ENCODE measurements at regions not wholly inside any gene's neighbourhood (a gene's known extent, or its start where the extent isn't known, plus 50 kb on each side); places are given as distances from the start of the nearest gene placed in this dataset.
A peak's percentile ranks its signal among the peaks of the same experiment; 100 is the strongest.
"Not testable (repeated sequence)": the region's sequence is repeated elsewhere in the genome, so short reads cannot be mapped to it uniquely, and the experiment has no call there.

- DNase-seq (ENCODE audit: low read depth, low spot score), result not testable (repeated sequence)
These were observed 51.6 kb upstream of the MAP4K4 start for GRCh38 chr2:101645886-101646285.

- DNase-seq (ENCODE audit: low read depth, low spot score), result no peak
These were observed 52.6 kb upstream of the MAP4K4 start for GRCh38 chr2:101644842-101645383.

DNA sequence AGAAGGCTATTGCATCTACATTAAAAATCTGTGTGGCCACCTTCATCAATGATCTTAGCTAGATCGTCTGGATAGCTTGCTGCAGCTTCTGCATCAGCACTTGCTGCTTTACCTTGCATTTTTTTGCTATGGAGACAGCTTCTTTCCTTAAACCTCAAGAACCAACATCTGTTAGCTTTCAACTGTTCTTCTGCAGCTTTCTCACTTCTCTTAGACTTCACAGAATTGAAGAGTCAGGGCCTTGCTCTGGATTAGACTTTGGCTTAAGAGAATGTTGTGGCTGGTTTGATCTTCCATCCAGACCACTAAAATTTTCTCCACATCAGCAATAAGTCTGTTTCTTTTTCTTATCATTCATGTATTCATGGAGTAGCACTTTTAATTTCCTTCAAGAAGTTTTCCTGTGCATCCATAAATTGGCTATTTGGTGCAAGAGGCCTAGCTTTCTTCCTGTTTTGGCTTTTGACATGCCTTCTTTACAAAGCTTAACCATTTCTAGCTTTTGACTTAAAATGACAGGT lies 54.4 kb upstream of the MAP4K4 start:
- DNase-seq (ENCODE audit: low read depth, low spot score), result no peak

DNA sequence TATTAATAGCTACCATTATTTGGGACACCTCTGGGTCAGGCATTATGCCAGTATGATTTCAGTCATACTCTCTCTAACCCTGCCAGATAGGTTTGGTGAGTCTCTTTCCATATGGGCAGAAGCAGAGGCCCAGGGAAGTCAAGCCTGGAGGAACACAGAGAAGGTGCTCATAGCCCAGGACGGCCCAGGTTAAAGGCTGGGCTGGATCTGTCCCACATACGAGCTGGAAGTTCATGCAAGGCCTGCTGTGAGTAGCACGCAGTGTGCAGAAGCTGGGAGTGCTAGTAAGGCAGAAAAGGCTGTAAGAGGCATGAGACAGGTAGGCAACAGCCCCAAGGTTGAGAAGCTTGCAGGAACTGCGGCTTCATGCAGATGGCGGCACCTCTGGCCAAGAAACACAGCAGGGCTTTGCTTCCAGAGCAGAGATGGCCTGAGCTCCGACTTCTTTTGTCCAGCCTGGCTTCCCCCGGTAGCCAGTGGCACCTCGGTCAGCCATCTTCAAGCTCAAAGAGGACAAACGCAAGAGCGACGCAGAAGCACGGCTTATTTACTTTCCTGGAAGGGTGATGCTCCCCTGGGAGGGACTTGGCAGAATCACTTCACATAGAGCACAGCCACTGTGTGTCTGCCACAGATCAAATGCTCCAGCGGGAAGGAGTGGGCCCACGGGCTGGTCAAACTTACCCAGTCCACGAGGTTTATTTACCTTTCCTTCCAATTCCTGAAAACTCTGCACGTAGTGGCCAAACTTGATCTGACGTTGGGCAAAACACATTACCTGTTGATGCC lies 58.5 kb upstream of the MAP4K4 start:
- DNase-seq (ENCODE audit: low read depth, low spot score), result no peak

- no peak for DNase-seq (ENCODE audit: low read depth, low spot score)
These were observed 59.3 kb upstream of the MAP4K4 start for GRCh38 chr2:101638181-101638711.

DNA sequence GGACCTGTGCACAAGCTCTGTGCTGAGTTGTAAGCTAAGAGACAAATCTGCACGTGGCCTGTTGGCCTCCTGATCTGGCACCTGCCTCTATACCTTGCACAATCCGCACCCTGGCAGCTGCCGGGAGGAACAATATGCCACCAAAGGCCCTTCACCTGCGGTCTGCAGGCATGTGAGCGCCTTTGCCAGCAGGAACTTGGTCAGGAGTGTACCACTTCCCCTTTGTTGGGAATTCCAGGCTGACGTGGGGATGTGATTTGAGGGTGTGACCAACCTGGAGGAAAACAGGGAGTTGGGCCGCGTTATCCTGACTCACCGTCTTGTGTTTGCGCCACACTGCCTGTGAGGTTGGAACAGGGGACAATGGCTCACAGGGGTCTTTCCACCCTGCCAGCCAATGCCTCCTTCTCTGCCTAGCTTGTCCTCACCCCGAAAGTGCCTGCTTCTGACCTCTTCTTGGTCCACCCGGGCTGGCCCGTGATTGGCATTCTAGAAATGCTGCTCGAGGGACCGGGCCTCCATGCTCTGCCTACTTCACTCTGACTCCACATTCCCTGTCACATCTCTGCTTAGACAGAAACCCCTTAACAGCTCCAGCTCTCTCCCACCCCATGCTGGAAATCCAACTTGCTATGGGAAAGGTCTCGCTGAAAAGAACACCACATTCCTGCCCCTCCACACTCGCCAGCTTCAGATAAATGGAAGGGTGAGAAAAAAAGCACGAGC lies 67.1 kb upstream of the MAP4K4 start:
- no peak for DNase-seq (ENCODE audit: low read depth, low spot score)

DNA sequence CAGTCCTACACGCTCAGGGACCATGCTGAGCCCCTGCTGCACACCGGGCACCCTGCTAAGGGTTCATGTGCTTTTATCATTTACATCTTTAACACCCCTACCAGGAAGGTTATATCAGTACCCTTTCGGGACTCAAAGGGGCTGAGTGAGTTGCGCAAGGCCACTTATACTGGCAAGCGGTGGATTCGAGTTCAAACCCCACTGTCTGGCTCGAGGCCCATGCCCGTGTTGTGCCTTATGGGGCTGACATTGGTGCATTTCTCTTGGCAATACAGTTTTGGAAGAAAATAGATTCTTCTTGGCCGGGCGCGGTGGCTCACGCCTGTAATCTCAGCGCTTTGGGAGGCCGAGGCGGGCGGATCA lies 69.5 kb upstream of the MAP4K4 start:
- no peak for DNase-seq (ENCODE audit: low read depth, low spot score)

DNA sequence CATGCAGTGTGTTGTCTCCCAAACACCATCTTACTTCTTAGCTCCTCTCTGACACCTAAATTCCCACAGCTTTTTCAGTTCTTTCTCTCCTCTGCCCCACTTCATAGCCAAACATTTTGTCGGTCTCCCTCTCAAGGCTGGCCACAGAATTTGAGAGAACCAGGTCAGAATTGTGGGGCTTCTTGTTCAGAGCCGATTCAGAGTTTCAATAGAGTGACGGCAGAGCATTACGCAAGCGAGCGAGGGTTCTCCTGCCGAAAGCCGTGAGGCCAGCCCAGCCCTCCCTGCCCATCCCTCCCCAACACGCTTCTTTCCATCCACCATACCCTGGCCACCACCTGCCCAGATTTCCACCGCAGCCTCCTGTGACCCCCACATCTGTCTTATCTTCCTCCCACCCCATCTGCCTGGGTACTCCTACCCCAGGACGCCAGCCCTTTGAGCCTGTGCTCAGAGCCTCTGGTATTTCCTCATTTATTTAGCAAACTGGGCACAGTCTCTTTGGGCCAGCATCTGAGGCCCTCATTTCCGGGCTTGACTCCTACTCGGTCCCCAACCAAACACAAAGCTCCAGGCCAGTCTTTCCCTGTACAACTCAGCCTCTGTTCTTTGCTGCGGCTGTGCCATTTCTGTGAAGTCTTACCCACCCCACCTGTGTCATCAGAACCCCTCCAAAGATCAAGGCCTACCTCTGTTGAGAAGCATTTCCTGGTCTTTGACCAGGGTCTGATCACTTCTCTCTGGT lies 70.0 kb upstream of the MAP4K4 start:
- no peak for DNase-seq (ENCODE audit: low read depth, low spot score)

- DNase-seq (ENCODE audit: low read depth, low spot score), result not testable (repeated sequence)
These were observed 71.7 kb upstream of the MAP4K4 start for GRCh38 chr2:101625814-101626213.

GRCh38 chr2:101625387-101625786 lies 72.1 kb upstream of the MAP4K4 start:
- DNase-seq (ENCODE audit: low read depth, low spot score), result no peak

GRCh38 chr2:101624706-101625332 lies 72.7 kb upstream of the MAP4K4 start:
- DNase-seq (ENCODE audit: low read depth, low spot score), result no peak

DNA sequence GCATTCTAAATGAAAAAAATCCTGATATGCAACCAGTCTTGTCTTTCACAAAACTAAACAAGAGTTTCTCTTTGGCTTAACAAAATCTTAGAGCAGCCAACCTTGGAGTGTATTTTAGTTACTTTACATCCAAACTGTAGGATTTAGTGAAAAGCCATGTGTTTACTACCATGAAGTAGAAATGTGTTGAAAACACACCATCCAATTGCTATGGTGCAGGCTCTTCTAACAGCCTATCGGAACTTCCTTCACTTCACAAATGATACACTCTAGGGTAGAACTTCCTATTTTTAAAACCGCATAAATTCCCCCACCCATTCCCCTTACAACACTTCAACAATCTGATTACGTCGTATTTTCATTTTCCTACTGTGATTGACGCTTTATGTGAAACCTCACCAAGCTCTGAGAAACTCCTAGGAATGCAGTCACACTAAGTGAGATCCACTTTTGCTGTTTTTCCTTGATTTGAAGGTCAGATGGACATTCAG lies 74.4 kb upstream of the MAP4K4 start:
- DNase-seq (ENCODE audit: low read depth, low spot score), result no peak

DNA sequence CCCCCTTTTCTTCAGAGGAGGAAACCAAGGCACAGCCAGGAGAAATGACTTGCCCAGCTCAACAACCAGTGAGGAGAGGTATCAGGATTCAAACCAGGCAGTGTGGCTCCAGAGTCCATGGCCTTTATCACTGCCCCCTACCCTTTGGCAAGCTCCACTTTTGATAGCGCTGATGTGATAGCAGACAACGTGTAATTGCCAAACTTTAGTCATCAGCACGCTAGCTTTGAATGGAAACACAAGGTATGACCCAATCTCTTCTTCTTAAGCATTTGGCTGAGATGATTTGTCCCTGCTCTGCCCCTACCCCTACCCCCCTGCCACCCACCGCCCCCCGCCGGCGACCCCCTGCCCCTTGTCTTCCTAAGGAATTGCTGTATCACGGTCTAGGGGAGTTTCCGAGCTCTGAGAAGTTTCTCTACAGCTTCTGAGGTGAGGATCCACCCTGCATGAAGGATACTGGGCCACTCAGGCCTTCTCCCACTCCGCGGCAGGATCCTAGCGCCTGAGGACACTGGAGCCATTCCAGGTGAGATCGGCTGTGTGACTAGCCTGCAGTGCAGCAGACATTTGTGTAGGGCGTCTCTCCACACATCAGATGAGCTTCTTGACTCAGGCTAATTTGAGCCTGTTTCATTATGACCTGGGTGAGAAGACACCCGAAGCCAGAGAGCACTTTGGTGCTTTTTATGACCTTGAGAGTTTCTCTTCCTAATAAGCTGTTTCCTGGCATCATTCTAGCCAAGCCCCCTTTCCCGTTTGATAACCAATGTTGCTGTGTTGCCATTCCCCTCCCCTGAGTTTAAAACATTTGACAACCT lies 75.1 kb upstream of the MAP4K4 start:
- no peak for DNase-seq (ENCODE audit: low read depth, low spot score)

DNA sequence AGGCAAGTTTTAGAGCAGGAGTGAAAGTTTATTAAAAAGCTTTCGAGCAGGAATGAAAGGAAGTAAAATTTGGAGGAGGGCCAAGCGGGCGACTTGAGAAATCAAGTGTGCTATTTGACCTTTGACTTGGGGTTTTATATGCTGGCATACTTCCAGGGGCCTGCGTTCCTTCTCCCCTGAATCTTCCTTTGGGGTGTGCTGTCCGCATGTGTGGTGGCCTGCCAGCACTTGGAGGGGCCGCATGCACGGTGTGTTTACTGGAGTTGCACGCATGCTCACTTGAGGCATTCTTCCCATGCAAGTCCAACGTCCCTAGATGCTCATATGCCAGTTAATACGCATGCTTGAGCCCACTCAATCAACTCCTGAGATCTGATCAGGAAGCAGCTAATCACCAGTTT lies 78.3 kb upstream of the MAP4K4 start:
- no peak for DNase-seq (ENCODE audit: low read depth, low spot score)

- DNase-seq (ENCODE audit: low read depth, low spot score), result peak; percentile 7
These were observed 79.7 kb upstream of the MAP4K4 start for GRCh38 chr2:101617796-101618195.

- DNase-seq (ENCODE audit: low read depth, low spot score), result peak; percentile 84
These were observed 80.3 kb upstream of the MAP4K4 start for GRCh38 chr2:101617188-101617587.

- no peak for DNase-seq (ENCODE audit: low read depth, low spot score)
These were observed 83.3 kb upstream of the MAP4K4 start for GRCh38 chr2:101614127-101614759.

DNA sequence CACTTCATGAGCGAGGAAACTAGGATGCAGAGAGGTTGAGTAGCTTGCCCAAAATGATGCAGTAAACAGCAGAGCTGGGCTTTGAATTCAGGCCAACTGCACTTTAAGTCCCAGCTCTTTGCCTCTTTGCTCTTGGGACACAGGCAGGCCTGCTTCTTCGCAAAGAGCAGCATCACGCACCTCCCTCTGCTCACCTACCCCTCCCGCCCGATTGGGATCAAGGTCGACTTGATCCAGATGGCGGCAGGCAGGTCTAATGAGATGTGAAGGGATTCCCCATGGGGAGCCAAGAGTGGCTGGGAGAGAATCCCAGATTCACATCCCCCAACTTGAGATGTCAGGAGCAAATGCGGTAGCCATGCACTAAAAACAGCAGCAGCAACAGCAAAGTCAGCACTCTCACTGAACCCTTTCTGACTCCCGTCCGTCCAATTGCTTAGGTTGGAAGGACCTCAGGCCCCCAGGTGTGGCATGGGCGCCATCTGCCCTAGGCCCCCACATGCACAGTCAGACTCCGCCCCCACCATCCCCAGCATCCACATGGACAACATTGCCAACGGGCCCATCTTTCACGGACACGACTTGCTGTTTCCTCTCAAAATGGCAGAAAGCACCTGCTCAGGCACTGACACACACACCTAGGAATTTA lies 84.3 kb upstream of the MAP4K4 start:
- no peak for DNase-seq (ENCODE audit: low read depth, low spot score)

DNA sequence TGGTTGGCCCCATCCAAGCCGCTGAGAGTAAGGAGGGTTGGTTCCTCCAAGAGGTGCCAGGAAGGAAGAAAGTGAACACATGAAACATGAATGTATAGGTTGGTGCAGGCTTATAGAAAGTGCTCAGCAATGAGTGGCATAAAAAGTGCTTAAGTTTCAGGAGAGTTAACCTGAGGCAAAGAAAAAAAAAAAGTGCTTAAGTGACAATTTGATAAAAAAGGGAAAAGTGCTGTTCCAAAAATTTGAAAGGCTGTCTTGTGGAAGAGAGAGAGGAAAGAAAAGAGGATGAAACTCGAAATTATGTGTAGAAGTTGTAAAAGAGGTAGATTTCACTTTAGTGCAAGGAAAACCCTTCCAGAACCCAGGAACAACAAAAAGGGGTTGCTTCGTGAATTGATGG lies 85.5 kb upstream of the MAP4K4 start:
- no peak for DNase-seq (ENCODE audit: low read depth, low spot score)
